T-helper 1 cell treated with Interleukin-12 subunit alpha and Interleukin-12 subunit beta and Interleukin-4 antibody, amounts not matched to agents 30 μg/mL and 1 μg/mL, for 36 hours (primary cell): ENCODE measurements at regions not wholly inside any gene's neighbourhood (a gene's known extent, or its start where the extent isn't known, plus 50 kb on each side); places are given as distances from the start of the nearest gene placed in this dataset.

Source experiments
- H3K27ac Mint-ChIP-seq: one replicate; pipeline ENCODE4 v1.8.0; 2021; ENCODE audit warnings: mild to moderate bottlenecking, mixed read lengths
- H3K27me3 Mint-ChIP-seq: one replicate; pipeline ENCODE4 v1.8.0; 2021; ENCODE audit warnings: low read depth, mixed read lengths
- H3K36me3 Mint-ChIP-seq: one replicate; pipeline ENCODE4 v1.8.0; 2021; ENCODE audit warnings: low read depth, mixed read lengths
- H3K4me1 Mint-ChIP-seq: one replicate; pipeline ENCODE4 v1.8.0; 2021; ENCODE audit warnings: low read depth, mixed read lengths
- H3K4me3 Mint-ChIP-seq: one replicate; pipeline ENCODE4 v1.8.0; 2021; ENCODE audit warnings: mild to moderate bottlenecking, moderate library complexity, mixed read lengths
- H3K9me3 Mint-ChIP-seq: one replicate; pipeline ENCODE4 v1.8.0; 2021; ENCODE audit warnings: mixed read lengths

GRCh38 chr4:181949704-181950312 lies 293.4 kb upstream of the TENM3 start:
- Mint-ChIP-seq H3K27ac (no peak overlapping the region), H3K4me3 (no peak overlapping the region), H3K9me3 (no peaks in the 10 kb centered on the region), H3K4me1 (no peaks in the 10 kb centered on the region), H3K27me3 (no peaks in the 10 kb centered on the region), H3K36me3 (no peaks in the 10 kb centered on the region)

- H3K4me3 Mint-ChIP-seq = no peak overlapping the region
- H3K27me3 Mint-ChIP-seq = no peaks in the 10 kb centered on the region
- no peaks in the 10 kb centered on the region for H3K36me3 Mint-ChIP-seq
- H3K9me3 Mint-ChIP-seq = no peaks in the 10 kb centered on the region
- no peak overlapping the region for H3K27ac Mint-ChIP-seq
- H3K4me1 Mint-ChIP-seq = no peaks in the 10 kb centered on the region
These were observed 292.7 kb upstream of the TENM3 start for GRCh38 chr4:181950372-181951127.

GRCh38 chr4:181951265-181951664 lies 291.9 kb upstream of the TENM3 start:
- Mint-ChIP-seq H3K36me3 (no peaks in the 10 kb centered on the region), H3K27ac (no peak overlapping the region), H3K27me3 (no peaks in the 10 kb centered on the region), H3K4me1 (no peaks in the 10 kb centered on the region), H3K4me3 (no peak overlapping the region), H3K9me3 (no peaks in the 10 kb centered on the region)

- Mint-ChIP-seq H3K4me3 (no peak overlapping the region), H3K27me3 (no peaks in the 10 kb centered on the region), H3K4me1 (no peaks in the 10 kb centered on the region), H3K9me3 (no peaks in the 10 kb centered on the region), H3K27ac (no peak overlapping the region), H3K36me3 (no peaks in the 10 kb centered on the region)
These were observed 290.7 kb upstream of the TENM3 start for GRCh38 chr4:181952478-181952877.

GRCh38 chr4:181956512-181956911 lies 286.7 kb upstream of the TENM3 start:
- Mint-ChIP-seq H3K27me3 (no peaks in the 10 kb centered on the region), H3K4me3 (no peak overlapping the region), H3K36me3 (no peaks in the 10 kb centered on the region), H3K27ac (no peak overlapping the region), H3K9me3 (no peaks in the 10 kb centered on the region), H3K4me1 (no peaks in the 10 kb centered on the region)

- no peaks in the 10 kb centered on the region for H3K4me1 Mint-ChIP-seq
- H3K27me3 Mint-ChIP-seq = no peaks in the 10 kb centered on the region
- H3K4me3 Mint-ChIP-seq = no peak overlapping the region
- H3K9me3 Mint-ChIP-seq = no peaks in the 10 kb centered on the region
- H3K27ac Mint-ChIP-seq = no peak overlapping the region
- no peaks in the 10 kb centered on the region for H3K36me3 Mint-ChIP-seq
These were observed 286.1 kb upstream of the TENM3 start for GRCh38 chr4:181957088-181957487.

GRCh38 chr4:181958446-181958845 lies 284.8 kb upstream of the TENM3 start:
- no peaks in the 10 kb centered on the region for H3K4me1 Mint-ChIP-seq
- H3K4me3 Mint-ChIP-seq = no peak overlapping the region
- no peaks in the 10 kb centered on the region for H3K27me3 Mint-ChIP-seq
- no peak overlapping the region for H3K27ac Mint-ChIP-seq
- no peaks in the 10 kb centered on the region for H3K9me3 Mint-ChIP-seq
- H3K36me3 Mint-ChIP-seq = no peaks in the 10 kb centered on the region

GRCh38 chr4:181959121-181959520 lies 284.1 kb upstream of the TENM3 start:
- no peaks in the 10 kb centered on the region for H3K9me3 Mint-ChIP-seq
- no peaks in the 10 kb centered on the region for H3K4me1 Mint-ChIP-seq
- H3K4me3 Mint-ChIP-seq = no peak overlapping the region
- no peaks in the 10 kb centered on the region for H3K27me3 Mint-ChIP-seq
- no peaks in the 10 kb centered on the region for H3K36me3 Mint-ChIP-seq
- H3K27ac Mint-ChIP-seq = no peak overlapping the region

- Mint-ChIP-seq H3K27ac (no peak overlapping the region), H3K4me3 (no peak overlapping the region), H3K4me1 (no peaks in the 10 kb centered on the region), H3K27me3 (no peaks in the 10 kb centered on the region), H3K9me3 (no peaks in the 10 kb centered on the region), H3K36me3 (no peaks in the 10 kb centered on the region)
These were observed 282.8 kb upstream of the TENM3 start for GRCh38 chr4:181960384-181960783.

- Mint-ChIP-seq H3K27me3 (no peaks in the 10 kb centered on the region), H3K27ac (no peak overlapping the region), H3K9me3 (no peaks in the 10 kb centered on the region), H3K4me1 (no peaks in the 10 kb centered on the region), H3K4me3 (no peak overlapping the region), H3K36me3 (no peaks in the 10 kb centered on the region)
These were observed 280.9 kb upstream of the TENM3 start for GRCh38 chr4:181962321-181962720.

- Mint-ChIP-seq H3K27me3 (no peaks in the 10 kb centered on the region), H3K36me3 (no peaks in the 10 kb centered on the region), H3K4me3 (no peak overlapping the region), H3K4me1 (no peaks in the 10 kb centered on the region), H3K9me3 (no peaks in the 10 kb centered on the region), H3K27ac (no peak overlapping the region)
These were observed 278.5 kb upstream of the TENM3 start for GRCh38 chr4:181964731-181965130.

- Mint-ChIP-seq H3K4me3 (no peak overlapping the region), H3K27me3 (no peaks in the 10 kb centered on the region), H3K27ac (no peak overlapping the region), H3K4me1 (peaks cover 2% of the 10 kb centered on the region), H3K9me3 (no peaks in the 10 kb centered on the region), H3K36me3 (no peaks in the 10 kb centered on the region)
These were observed 277.1 kb upstream of the TENM3 start for GRCh38 chr4:181966104-181966551.

- Mint-ChIP-seq H3K4me3 (no peak overlapping the region), H3K27ac (no peak overlapping the region), H3K36me3 (no peaks in the 10 kb centered on the region), H3K4me1 (peaks cover 5% of the 10 kb centered on the region), H3K27me3 (no peaks in the 10 kb centered on the region), H3K9me3 (no peaks in the 10 kb centered on the region)
These were observed 275.8 kb upstream of the TENM3 start for GRCh38 chr4:181967401-181967800.

GRCh38 chr4:181968371-181968770 lies 274.8 kb upstream of the TENM3 start:
- no peak overlapping the region for H3K27ac Mint-ChIP-seq
- no peak overlapping the region for H3K4me3 Mint-ChIP-seq
- H3K36me3 Mint-ChIP-seq = no peaks in the 10 kb centered on the region
- H3K27me3 Mint-ChIP-seq = no peaks in the 10 kb centered on the region
- H3K9me3 Mint-ChIP-seq = no peaks in the 10 kb centered on the region
- H3K4me1 Mint-ChIP-seq = peaks cover 5% of the 10 kb centered on the region

GRCh38 chr4:181969151-181969550 lies 274.1 kb upstream of the TENM3 start:
- no peaks in the 10 kb centered on the region for H3K36me3 Mint-ChIP-seq

More at GRCh38 chr4:181969151-181969550, 274.1 kb upstream of the TENM3 start:
- Mint-ChIP-seq H3K27ac (no peak overlapping the region), H3K27me3 (no peaks in the 10 kb centered on the region), H3K9me3 (no peaks in the 10 kb centered on the region), H3K4me1 (peaks cover 5% of the 10 kb centered on the region), H3K4me3 (no peak overlapping the region)
